ENCODE measurements at regions not wholly inside any gene's neighbourhood (a gene's known extent, or its start where the extent isn't known, plus 50 kb on each side); places are given as distances from the start of the nearest gene placed in this dataset.
A peak's percentile ranks its signal among the peaks of the same experiment; 100 is the strongest.

DNA sequence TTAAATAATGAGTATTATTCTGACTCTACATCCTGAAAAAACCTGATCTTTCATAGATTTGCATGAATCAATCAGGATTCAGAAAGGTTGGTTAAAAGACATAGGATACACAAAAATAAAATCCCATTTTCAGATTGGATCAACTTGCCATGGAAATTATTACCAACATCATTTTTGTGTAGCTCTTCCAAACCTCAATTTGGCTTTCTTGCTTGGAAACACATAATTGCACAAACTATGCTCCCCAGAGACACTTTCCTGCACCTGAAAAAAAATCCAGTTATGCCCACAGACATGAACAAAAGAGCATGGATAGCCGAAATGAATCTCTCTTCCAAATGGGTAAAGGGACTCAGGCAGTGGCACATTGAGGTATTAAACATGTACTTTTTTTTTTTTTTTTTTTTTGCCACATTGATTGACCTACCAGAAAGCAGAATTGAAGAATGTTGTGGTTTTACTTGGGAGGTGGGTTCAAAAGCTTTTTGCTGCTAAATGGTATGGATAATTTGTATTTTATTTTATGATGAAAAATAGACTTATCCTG lies 135.4 kb upstream of the FBN2 start:
- no peaks in the 10 kb centered on the region for H3K27me3 ChIP-seq
- H3K4me3 ChIP-seq = no peak overlapping the region
- no peaks in the 10 kb centered on the region for H3K36me3 ChIP-seq
- no peak overlapping the region for H3K27ac ChIP-seq
- TF ChIP-seq POLR2A (IDR thresholded peaks at IDR 0.05) = no peak
- no peak for TF ChIP-seq CTCF (IDR thresholded peaks at IDR 0.05)
- H3K4me1 ChIP-seq = no peaks in the 10 kb centered on the region
- no peaks in the 10 kb centered on the region for H3K9me3 ChIP-seq
- DNase-seq = no peak

DNA sequence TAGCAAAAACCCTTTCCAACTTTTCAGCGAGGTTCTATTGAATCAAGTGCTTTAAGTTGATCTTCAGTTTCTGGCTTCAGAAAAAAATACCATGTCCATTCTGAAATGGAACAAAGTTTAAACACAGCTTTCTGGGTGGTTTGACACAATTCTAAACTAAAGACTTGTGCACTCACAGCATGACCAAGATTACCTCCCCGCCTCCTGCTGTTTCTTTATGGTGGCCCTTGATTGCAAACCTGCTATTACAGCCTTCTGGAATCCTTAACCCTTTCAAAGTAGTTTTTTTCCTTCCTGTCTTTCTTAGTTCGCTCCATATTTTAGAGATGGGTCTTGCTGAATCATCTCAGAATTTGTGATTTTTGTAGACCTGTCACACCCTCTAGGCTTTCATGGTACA lies 135.9 kb upstream of the FBN2 start:
- no peak for DNase-seq
- H3K4me1 ChIP-seq = no peaks in the 10 kb centered on the region
- no peak overlapping the region for H3K4me3 ChIP-seq
- TF ChIP-seq CTCF (IDR thresholded peaks at IDR 0.05) = no peak
- TF ChIP-seq POLR2A (IDR thresholded peaks at IDR 0.05) = no peak
- H3K27me3 ChIP-seq = no peaks in the 10 kb centered on the region
- no peak overlapping the region for H3K27ac ChIP-seq
- no peaks in the 10 kb centered on the region for H3K36me3 ChIP-seq
- H3K9me3 ChIP-seq = no peaks in the 10 kb centered on the region

GRCh38 chr5:128674837-128675446 lies 136.9 kb upstream of the FBN2 start:
- DNase-seq = peak in 1 of 3 donors; percentile 63
- Histone ChIP-seq H3K4me3 (no peak overlapping the region), H3K36me3 (no peaks in the 10 kb centered on the region), H3K9me3 (no peaks in the 10 kb centered on the region), H3K4me1 (no peaks in the 10 kb centered on the region), H3K27me3 (no peaks in the 10 kb centered on the region), H3K27ac (no peak overlapping the region)
- no peak for TF ChIP-seq POLR2A (IDR thresholded peaks at IDR 0.05)
- TF ChIP-seq CTCF (IDR thresholded peaks at IDR 0.05) = peak in 4 of 6 experiments; percentile 41 to 60 (median 59)

DNA sequence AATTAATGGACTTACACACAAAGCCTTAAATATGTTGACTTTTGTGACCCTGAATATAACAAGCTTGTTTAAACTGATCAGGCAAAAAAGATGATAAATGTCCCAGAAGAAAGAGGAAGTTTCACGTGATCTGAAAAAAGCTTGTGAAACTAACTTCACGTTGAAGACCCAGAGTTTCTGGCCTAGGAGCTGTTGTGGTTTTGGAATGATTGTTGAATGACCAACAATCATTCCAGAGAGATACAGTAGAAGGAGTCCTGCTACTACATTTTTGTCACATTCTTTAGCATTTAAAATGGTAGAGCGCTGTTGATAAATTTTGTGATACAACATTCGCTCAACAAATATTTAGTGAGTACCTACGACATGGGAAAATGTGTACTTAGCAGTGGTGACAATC lies 143.1 kb upstream of the FBN2 start:
- Histone ChIP-seq H3K27me3 (no peaks in the 10 kb centered on the region), H3K27ac (no peak overlapping the region), H3K9me3 (no peaks in the 10 kb centered on the region), H3K36me3 (no peaks in the 10 kb centered on the region), H3K4me3 (no peak overlapping the region), H3K4me1 (no peaks in the 10 kb centered on the region)
- DNase-seq = no peak
- TF ChIP-seq POLR2A (IDR thresholded peaks at IDR 0.05) (no peak), CTCF (IDR thresholded peaks at IDR 0.05) (no peak)

- DNase-seq = no peak
Observed at GRCh38 chr5:128681764-128682592, 143.9 kb upstream of the FBN2 start.

More at GRCh38 chr5:128681764-128682592, 143.9 kb upstream of the FBN2 start:
- Histone ChIP-seq H3K4me3 (no peak overlapping the region), H3K36me3 (no peaks in the 10 kb centered on the region), H3K4me1 (no peaks in the 10 kb centered on the region), H3K27ac (no peak overlapping the region), H3K27me3 (no peaks in the 10 kb centered on the region), H3K9me3 (no peaks in the 10 kb centered on the region)
- TF ChIP-seq CTCF (IDR thresholded peaks at IDR 0.05) (no peak), POLR2A (IDR thresholded peaks at IDR 0.05) (no peak)

Measured in Peyer's patch (tissue), 4 donors.